NCI-H226 (cell line): ENCODE measurements at regions not wholly inside any gene's neighbourhood (a gene's known extent, or its start where the extent isn't known, plus 50 kb on each side); places are given as distances from the start of the nearest gene placed in this dataset.

ENCODE experiments used
- DNase-seq: peaks from one replicate; pipeline ENCODE4 v3.0.0-alpha.2; 2015

DNA sequence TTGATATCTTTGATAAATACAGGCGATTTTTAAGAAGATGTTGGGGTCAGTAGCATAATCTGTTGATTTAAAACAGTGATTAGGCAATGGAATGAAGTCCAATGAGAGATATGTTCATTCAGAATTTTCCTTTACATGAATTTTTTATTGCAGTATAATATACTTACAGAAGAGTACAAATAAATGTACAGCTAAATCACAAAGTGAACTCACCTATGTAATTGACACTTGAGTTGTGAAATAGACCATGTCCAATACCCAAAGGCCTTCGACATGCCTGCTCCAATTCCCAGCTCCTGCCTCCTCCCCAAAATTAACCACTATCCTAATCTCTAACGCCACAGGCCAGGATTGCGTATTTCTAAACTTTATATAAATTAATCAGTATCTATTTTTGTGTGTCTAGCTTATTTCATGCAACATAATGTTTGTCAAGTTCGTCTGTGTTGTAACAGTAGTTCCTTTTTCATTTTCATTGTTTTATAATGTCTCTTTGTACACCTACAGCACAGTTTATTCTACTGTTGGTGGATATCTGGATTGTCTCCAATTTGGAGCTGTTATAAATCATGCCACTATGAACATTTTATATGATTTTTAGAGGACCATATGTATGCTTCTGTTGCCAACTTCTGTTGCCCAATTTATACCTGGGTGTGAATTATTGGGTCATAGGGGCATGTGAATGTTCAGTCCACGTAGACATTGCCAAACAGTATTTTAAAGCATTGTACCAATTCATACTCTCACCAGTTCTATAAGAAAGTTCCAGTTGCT, 208.3 kb downstream of the TLE1 start:
- no peak for DNase-seq

DNA sequence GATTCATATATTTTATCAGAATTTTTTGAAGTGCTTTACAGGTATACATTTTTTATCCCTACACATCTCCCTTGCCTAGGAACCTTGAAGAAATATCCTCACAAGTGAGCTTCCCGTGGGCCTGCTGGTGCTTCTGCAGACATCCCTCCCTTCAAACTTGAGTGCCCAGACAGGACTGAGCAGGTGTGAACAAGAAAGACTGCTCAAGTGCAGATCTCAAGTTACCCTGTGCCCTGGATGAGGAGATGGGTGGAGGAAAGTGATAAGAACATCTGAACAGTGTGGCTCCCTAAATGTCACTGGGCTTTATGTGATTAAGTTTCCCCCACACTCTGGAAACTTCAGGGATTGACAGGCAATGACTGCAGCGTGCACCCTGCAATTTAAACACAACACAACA, 209.8 kb downstream of the TLE1 start:
- DNase-seq: no peak

DNA sequence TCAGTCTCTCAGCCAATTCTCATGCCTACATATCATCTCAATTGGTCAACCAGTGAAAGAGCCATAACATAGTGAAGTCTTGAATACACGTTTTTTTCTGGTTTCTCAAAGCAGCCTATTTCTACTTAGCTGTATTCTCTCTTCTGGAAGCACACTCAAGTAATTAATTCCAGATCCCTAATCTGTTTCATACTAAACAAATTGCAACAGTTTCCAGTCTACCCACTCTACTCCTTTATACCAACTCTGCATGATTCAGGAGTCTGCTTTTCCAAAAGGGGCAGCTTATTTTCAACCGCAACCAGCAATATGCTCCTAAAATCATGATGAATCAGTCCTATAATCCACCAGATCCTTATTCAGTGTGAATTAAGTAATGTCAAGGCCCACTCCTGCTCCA, 211.7 kb downstream of the TLE1 start:
- no peak for DNase-seq

DNA sequence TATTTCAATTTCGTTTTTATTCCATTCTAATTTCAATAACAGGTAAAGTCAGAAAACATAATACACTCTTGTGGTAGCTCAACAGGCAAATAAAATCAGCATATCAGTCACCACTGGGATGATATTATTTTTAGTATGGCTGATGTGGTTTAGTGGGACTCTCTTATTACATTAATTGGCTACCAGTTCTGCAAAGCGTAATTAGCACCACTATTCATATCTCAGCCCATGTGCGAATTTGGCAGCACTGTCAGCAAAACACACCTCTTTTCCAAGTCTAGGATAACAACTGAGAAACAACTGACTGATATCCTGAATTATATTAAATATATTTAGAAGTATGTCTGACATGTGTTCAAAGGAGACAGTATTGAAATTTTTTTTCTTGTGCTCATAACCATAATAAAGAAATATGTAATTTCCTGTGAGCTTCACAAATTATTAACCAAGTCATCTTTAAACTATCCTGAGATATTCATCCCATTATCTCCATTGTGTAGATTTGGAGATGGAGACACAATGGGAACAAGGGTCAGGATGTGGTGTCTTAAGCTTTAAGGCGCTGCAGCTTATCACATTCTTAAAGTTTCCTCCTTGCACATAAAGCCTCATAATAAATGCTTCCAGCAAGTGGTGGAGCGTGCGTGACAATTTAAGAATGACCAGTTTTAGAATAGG, 212.4 kb downstream of the TLE1 start:
- DNase-seq: no peak

DNA sequence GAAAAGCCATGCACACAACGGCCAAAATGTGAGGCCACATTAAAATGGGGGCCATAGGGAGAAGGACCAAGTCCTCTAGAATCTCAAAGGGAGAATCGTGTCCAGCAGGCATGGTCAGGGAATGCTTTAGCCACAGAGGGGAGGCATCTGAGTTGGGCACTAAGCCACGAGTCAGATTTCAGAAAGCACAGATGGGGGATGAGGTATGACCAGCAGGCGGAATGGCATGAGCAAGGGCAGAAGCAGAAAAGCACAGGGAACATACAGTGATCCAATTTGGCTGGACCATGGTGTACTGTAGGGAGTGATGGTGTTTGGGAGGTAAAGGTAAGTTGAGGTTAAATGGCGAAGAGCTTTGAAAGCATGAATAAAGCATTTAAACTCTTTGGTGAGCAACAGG, 214.6 kb downstream of the TLE1 start:
- no peak for DNase-seq

DNA sequence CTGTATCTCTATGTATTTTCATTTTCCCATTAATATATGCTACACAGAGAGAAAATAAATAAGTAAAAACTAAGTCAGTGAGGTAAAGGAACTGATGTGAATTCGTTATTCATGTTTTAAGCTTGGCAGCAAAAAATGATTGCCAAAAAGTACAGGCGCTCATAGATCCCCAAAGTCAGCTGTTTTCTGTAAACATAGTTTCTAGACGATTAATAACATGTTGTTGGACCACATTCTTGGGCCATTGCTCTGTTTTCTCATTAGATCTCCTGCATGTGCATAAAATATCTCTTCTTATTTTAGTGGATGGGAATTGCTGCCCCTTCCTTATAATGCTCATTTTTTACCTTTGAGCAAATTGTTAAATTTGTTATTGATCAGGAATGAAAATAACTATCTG, 215.2 kb downstream of the TLE1 start:
- DNase-seq: no peak

DNA sequence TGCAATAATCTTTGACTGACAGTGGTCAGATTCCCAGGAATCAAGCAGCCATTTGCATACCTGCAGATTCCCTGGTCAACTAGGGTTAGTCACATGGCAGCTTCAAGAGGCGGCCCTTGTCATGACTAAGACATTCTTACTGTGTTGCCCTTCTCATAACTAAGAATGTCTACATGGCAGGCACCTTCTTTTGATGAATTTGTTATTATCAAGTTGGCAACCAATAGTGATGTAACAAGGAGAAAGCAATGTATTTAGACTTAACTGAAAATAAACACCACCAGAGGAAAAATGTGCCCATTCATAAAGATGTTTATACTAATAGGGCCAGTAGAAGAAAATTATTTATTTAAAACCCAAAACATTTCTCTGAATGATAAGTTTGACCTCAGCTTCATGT, 215.6 kb downstream of the TLE1 start:
- no peak for DNase-seq

DNA sequence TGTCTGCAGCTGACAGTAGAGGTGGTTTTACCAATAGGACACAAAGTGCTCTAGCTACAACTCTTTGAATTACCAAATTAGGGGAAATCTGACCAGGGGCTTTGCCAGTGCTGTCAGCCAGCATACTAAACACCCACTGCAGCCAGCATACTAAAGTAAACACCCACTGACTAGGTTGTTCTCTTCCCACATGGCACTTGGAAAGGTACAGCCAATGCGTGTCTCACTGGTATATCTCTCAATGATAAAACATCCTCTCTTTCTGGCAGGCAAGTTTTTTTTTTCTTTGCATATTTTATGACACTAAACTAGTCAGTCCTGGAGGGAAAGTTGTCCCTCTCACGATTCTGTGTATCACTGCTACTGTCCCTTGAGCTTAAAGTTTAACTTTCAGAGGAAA, 216.1 kb downstream of the TLE1 start:
- DNase-seq: no peak

DNA sequence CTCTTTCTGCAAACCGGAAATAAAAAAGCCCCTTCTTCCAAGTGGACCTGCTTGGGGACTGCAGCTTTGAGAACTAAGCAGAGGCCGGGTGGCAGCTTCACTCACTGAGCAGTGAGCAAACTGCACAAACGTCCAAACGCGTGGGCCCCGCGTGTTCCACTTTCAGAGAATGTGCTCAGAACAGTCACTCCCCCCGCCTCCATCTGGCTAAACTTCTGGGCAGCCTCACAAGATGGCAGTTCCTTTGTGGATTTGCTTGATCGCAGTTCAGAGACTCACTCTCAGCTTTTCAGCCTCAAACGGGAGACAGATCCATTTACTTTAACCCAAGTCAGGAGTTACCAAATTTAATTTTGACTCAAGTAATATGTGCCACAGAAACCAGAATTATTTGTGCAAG, 216.6 kb downstream of the TLE1 start:
- no peak for DNase-seq

DNA sequence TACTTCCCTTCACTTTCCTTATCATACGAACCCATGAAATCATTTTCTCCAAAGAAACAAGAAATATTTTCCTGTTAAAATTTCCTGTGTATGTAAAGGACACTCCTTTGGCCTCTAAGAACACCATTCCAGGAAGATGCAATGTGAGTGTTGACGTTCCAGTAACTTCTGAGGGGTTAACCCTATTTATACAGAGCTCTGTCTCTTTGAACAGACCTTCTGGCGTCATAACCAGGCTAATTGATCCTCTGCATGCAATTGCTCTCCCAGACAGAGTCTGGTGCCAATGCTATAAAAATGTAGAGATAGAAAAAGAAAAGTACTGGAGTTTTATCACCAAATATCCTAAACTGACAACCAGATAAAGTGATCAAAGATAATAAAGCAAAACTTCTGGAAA, 218.5 kb downstream of the TLE1 start:
- DNase-seq: no peak

DNA sequence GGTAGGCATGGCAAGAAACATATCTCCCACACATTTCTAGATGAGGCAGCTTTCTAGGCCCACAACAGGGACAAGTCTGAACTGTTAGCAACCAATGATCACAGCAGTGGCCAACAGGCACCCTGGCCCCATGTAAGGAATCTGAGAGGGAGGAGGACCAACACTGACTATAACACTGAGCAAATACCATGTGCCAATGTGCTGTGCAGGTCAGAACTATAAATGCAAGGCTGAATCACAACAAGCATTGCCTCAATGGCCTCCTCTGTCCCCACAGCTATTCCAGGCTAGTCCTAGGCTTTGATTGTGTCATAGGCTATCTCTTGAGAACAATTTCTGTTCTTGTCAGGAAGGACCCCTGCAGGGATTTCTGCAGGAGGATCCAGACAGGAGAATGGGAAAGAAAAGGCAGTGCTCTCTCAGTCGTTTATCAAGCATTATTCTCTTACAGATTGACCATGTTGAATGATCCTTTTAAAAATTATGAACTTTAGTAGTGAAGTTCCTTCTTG, 221.2 kb downstream of the TLE1 start:
- DNase-seq: no peak

DNA sequence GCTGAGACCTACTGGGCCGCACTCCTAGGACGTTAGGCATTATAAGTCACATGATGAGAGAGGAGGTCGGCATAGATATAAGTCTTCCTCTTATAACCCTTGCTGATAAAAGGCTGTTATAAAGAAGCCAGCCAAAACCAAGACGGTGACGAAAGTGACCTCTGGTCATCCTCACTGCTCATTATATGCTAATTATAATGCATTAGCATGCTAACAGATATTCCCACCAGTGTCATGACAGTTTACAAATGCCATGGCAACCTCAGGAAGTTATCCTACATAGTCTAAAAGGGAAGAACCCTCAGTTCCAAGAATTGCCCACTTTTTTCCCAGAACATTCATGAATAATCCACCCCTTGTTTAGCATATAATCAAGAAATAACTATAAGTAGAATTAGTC, 222.4 kb downstream of the TLE1 start:
- DNase-seq: no peak

DNA sequence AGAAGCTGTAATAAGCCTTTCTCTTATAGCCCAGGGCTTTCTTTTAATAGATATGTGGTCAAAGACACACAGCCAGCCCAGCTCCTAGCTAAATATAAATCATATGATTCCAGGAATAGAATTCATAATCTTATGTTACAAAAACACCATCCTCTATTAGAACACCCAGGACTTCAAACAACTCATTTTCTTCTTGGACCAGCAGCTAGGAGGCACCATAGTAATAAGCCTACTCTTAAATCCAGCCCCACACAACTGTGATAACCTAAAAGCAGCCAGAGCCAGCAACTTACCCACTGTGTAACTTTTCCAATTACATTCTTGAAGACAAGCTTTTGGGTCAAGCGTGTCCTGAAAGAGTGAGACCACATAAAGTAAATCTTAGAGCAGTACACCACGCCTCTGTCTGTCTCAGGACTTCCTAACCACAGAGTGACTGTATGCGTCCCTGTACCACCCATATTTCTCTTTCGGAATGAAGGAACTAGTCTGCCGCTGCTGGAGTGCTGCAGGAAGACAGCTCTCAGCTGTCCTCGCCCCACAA, 223.8 kb downstream of the TLE1 start:
- DNase-seq: no peak

DNA sequence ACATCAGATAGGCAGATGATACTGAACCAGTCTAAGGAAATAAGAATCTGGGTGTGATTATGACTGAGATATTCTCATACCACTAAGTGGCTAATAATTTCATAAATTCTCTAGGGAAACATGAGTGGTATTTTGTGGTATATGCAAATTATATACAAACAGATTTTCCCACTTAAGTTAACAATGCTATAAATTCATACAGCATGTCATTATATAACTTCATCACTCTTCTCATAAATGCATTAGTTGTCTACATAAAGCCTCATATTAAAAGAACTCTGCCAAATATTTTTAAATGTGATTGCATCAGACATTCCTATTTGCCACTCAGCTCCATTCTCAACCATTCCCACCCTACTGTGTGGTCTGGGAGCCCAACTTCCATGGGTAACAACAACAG, 226.5 kb downstream of the TLE1 start:
- DNase-seq: no peak

DNA sequence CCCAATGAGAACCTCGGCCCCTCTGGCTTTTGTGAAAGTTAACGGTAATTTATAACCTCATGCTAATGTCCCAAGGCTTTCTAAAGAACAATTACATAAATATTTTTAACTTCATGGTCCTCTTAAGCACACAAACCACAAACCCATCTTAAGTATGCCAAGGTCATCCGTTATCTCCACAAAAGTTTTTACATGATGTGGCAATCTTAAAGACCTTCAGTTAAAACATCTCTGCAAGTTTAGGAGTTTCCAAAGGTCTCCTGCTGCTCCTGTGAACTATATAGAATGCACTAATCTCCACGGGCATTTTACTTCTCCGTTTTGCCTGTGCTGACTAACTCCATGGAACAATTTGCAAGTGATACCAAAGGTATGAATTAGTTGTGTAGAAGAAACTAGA, 228.2 kb downstream of the TLE1 start:
- DNase-seq: peak; percentile 74

DNA sequence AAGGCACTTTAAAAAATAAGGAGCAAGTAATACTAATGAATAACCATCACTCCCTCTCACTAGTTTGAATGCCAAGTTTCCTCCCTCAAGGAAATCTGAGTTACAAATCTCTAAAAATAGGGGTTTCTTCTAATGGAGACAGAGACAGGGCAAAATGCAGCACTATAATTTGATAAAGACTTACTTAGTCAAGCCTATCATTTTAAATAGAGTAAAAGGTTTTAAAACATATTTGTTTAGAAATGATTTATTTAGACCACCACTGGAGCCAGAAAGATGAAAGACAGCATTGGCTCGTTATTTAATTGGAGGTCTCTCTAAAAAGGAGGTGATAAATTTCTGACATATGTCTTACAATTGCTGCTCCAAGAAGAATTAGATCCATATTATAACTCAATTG, 228.7 kb downstream of the TLE1 start:
- DNase-seq: no peak

DNA sequence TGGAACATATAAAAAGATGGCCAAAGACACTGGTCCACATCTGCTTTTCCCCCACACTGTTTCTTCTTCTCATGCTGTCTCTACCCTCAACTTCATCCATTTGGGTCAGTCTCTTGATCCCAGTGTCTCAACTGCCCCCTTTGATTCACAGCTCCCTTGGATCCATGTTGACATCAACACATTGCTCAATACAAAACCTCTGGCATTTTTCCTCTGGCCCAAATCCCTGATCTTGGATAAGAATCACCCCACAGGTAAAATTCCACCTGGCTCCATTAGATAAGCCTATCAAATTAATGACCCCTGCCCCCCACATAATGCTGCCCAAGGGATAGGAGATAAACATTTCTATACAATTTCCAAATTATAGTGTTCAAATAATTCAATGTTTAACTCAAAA, 229.8 kb downstream of the TLE1 start:
- no peak for DNase-seq

DNA sequence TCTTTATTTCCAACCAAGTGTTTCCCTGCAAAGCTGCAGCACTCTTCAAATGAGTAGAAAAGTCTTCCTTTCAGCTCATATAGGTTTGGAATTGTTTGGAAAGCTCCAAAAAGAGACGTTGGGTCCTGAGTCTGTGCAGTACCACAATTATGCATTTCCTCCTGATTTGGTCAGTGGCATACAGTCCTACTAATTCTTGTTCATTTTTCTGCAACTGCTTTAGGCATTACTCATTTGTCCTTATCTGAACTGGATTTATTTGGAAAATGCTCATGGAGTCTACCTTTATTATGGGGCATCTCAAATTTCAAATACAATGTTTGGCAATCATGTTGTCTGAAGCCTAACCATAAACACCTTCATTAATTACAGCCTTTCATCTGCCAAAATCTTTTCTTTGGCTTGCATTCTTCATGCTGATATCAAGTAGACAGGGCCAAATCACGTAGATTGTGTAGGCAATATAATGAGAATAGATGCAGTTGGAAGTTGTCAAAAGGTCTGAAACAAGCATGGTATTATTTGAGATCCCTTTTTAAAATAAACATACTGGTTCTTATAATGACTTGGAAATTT, 232.8 kb downstream of the TLE1 start:
- peak; percentile 75 for DNase-seq

DNA sequence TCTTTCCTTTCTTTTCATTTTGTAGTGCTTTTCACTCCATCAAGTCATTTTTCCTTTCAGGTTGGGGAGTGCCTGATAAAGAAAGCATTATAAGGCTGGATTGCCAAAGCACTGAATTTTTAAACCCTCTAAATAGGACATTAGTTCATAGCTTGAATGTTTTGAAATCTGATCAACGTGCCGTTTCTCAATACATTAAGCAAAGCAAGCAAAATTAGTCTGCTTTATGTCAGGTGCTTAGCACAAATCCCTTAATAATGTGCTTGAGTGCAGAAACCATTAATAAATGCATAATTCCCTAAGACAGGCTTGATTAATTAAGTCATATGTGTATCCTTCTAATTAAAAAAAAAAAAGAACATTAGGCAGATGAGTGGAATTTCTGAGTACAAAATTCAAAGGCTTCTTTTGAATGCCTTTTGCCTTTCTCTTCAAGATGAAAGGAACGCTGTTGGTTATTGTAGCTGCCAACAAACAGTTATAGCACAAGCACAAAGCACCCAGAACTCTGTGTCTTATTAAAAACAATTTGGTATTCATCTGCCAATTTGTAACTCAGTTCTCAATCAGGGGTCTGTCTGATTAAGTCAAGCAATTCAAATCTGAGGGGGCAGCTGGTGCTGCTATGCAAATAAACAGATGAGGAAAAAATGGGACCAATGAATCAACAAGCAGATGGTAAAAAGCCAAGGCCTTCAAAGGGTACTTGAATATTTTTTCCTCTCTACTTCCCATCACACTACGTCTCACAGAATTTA, 233.7 kb downstream of the TLE1 start:
- no peak for DNase-seq

DNA sequence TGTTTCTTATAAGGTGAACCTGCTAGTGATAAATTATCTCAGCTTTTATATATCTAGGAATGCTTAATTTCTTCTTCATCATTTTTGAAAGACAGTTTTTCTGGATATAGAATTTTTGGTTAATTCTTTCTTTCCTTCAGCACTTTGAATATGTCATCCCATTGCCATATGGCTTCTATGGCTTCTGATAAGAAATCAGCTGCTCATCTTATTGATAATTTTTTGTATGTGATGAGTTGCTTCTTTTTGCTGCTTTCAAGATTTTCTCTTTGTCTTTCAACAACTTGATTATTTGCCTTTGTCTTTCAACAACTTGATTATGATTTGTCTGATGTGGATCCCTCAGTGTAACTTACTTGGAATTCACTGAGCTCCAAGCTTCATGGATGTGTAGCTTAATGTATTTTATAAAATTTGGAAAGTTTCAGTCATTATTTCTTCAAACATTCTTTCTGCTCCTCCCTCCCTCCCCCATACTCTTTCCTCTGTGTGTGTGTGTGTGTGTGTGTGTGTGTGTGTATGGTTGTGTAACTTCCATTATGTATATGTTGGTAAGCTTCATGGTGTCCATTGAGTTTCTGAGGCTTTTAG, 243.9 kb downstream of the TLE1 start:
- no peak for DNase-seq

DNA sequence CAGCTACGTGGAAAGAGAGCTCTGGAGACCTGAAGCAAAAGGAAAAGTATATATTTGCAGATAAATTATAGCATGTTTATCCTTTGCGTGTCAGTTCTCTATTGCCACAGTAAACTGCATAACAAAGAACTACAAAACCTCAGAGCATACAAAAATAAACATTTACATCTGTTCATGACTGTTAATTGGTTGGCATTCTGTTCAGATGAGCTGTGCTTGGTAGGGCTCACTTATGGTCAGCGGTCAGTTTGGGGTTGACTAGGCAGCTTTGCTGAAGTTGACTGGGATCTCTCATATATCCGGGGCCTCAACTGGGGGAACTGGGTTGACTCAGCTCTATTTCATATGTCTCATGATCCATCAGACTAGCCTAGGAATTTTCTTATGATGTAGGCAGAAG, 257.7 kb downstream of the TLE1 start:
- DNase-seq: peak; percentile 9

DNA sequence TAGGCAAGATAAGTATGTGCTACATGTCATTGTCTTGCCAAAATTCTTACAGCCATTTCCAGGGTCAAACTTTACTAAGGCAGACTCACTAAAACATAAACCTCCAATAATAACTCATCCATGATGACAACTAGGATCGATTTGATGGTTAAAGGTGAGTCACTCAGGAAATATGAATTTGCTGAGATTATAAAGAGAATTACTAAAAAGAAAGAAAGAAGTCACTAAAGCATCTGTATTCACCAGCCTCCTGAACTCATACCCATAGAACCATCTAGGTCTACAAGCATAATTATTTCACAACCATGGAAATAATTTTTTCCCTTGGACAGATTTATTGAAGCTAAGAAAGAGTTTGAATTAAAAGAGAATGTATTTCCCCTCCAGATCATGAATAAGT, 258.6 kb downstream of the TLE1 start:
- no peak for DNase-seq

DNA sequence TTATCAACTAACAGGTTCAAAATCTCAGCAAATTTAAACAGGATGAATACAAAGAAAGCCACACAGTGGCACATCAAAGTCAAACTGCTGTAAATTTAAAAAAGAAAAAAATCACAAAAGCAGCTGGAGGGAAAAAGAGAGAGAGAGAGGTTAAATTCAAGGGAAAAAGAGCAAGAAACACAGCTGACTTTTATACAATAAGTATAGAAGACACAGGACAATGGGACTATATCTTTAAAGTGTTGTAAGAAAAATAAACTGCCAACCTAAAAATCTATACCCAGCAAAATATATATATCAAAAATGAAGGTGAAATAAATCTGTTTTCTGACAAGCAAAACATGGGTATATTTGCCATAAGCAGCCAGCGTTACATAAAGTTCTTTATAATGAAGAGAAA, 261.5 kb downstream of the TLE1 start:
- no peak for DNase-seq
